HG03175 (cell line): ENCODE measurements at regions not wholly inside any gene's neighbourhood (a gene's known extent, or its start where the extent isn't known, plus 50 kb on each side); places are given as distances from the start of the nearest gene placed in this dataset.
"Not testable (repeated sequence)": the region's sequence is repeated elsewhere in the genome, so short reads cannot be mapped to it uniquely, and the experiment has no call there.

Experiments
- ATAC-seq: cut with Tn5 transposase; IDR thresholded peaks from one replicate; pipeline ENCODE4 v1.9.1; 2021; ENCODE audit warnings: mild to moderate bottlenecking, moderate library complexity; ENCODE audit not compliant: unreplicated experiment

DNA sequence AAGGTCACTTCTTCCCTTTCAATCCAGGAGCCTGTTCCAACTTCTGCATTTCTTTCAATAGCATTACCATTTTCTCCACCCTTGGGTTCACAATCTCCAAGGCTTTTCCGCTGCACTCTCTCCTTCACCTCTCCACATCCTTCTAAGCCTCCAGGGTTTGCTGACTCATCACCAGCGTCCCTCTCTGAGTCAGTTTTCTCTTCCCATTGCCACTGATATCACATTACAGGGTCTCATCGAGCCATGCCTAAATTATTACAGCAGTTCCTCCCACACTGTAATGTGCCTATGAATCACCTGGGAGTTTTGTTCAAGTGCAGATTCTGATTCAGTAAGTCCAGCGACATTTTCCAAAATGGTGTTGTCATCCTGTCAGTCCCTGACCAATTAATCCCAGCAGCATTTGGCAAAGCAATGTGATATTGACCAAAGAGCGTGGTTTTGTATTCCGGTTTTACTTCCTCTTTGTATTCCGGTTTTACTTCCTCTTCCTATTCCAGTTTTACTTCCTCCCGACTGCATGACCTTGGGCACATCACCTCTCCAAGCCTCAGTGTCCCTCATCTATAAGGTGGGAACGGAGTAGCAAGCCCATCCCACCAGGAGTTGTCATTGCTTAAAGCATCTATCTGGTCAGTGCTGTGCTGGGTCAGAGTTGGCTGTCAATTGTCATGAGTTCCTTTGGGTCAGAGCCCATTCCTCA is 208.3 kb upstream of the NBPF12 start:
- not testable (repeated sequence) for ATAC-seq

DNA sequence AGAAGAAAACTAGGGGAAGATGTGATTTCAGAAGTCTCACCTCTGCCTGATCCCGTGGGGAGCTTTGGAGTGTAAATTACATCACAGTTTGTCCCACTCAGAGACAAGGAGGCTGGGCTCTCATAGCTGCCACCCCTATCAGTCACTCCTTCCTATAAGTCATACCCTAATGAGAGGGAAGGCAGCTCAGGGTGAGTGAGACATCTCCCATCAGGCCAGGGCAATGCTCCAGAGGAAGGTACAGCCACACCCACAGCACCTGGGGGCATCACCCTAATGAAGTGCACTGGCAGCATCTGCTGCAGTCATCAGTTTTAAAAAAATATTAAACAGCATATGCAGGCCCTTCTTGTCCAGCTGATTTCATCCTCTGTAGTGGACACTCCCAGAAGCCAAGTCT is 223.1 kb upstream of the NBPF12 start:
- ATAC-seq: not testable (repeated sequence)

DNA sequence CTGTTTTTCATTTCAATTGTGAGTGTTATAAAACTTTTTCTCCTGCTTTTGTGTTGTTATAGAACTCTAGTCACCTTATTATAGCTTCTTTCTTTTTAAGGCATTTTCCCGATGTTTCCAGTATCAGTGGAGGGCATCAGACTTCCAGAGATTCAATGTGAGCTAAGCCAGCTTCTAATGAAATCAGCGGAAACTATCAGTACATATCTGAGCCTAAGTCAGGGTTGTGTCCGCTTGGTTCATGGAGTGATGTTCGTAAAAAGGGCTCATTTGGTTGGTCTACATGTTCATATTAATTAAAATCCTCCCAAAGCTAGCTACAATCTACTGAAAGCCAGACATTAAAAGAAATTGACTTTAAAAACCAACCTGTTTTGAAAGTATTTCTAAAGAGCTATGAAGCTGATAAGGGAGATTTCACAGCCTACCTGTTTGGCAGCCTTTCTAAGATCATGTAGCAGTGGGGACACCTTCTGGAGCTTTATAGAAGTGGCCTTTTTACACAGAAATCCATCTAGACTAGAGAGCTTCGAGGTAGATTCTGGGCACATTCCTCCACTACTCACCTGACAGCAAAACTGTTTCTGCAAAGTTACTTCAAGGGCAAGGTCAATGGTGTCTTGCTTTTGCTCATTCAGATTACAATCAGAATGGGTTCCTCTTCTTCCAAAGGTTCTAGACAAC is 227.1 kb upstream of the NBPF12 start:
- ATAC-seq: not testable (repeated sequence)

DNA sequence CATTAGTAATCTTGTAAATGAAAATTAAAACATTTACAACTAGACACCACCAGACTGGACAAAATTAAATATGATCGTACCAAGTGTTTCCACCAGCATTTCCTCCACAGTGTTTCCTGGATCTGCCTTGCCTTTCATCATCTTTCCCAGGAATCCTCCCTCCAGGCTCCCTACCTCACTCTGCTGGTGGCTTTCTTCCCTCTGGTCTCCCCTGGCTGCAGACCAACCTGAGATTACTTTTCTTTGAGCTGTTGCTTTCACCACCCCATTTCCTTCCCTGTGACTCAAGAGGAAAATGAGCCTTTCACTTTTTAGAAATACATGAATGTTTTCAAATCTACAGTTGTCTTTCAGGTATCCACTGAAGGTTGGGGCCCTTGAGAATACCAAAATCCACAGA is 228.8 kb upstream of the NBPF12 start:
- ATAC-seq: not testable (repeated sequence)

DNA sequence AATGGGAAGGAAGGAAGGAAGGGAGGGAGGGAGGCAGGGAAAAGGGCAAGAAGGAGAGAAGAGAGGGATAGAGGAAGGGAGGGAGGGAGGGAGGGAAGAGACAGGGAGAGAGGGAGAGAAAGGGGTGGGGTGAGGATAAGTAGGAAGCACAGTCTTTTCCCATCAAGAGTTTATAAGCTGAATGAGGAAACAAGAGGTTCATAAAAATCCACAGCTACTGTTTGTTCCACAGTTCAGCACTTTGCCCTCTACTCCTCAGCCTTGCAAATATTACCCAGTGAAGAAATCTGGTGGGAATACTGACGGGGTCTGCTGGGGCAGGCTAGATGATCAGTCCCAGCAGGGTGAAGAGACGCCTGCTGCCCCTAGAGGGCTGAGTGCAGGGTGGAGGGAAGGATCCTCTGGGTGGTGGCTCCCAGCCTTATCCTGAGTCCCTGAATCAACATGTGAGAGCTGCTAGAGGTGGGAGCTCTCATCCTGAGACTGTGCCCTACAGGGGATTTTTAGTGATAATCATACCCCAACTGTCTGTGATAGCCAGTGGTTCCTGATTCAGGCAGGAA is 233.9 kb upstream of the NBPF12 start:
- not testable (repeated sequence) for ATAC-seq

GRCh38 chr1:146701320-146701719 is 236.8 kb upstream of the NBPF12 start:
- not testable (repeated sequence) for ATAC-seq

GRCh38 chr1:146695388-146695787 is 242.7 kb upstream of the NBPF12 start:
- ATAC-seq: not testable (repeated sequence)

DNA sequence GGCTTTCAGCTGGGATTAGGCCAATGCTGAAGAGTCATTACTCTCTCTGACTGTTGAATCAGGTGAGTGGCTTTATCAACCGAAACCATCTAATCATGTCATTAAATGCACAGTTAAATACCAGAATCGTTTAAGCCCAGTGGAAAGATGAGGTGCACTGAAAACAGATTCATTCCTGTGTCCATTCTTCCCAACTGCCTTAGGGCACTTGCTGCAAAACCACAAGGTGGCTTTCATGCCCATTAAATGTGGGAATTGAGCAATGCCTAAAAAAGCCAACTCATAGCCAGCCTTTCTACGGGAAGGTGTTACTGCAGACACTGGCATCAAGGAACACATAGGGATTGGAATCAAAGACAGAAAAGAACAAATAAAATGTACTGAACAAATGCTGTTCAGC is 246.3 kb upstream of the NBPF12 start:
- ATAC-seq: not testable (repeated sequence)

- ATAC-seq: not testable (repeated sequence)
Observed at GRCh38 chr1:146688893-146689292, 249.2 kb upstream of the NBPF12 start.

DNA sequence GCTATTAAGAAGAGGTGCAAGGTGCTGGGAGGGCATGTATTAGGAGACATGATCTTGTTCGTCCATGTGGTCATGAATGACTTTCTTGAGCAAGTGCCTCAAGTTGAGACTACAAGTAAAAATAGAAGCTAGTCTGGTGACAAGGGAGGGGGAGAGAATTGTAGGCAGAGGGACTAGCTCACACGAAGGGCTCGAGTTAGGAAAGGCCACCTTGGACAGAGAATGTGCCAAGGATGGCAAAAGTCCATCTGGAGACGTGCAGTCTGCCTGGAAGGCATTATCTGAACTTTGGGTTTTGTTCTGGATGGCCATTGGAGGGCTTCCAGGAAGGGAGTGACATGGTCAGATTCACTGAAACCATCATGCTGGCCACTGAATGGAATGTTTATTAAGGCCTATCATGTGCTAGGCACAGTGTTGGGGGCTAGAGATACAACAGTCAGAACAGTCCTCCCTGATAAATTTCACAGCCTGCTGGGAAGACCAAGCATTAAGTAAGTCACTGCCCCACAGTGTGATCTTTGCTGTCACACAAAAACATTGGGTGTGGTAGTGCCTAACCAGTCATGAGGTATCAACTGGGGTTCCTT is 251.3 kb upstream of the NBPF12 start:
- not testable (repeated sequence) for ATAC-seq

DNA sequence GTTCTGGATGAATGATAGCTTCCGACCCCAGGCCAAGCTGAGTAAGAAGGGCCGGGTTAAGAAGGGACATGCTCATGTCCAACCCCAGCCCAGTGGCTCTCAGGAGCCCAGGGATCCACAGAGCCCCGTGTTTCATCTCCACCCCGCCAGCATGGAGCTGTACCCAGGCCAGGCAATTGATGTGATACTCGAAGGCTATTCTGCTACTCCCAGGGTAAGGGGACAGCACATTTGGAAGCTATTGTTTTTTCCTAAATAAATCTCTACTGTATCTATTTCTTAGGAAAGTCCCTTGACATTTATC is 255.0 kb upstream of the NBPF12 start:
- ATAC-seq: not testable (repeated sequence)

DNA sequence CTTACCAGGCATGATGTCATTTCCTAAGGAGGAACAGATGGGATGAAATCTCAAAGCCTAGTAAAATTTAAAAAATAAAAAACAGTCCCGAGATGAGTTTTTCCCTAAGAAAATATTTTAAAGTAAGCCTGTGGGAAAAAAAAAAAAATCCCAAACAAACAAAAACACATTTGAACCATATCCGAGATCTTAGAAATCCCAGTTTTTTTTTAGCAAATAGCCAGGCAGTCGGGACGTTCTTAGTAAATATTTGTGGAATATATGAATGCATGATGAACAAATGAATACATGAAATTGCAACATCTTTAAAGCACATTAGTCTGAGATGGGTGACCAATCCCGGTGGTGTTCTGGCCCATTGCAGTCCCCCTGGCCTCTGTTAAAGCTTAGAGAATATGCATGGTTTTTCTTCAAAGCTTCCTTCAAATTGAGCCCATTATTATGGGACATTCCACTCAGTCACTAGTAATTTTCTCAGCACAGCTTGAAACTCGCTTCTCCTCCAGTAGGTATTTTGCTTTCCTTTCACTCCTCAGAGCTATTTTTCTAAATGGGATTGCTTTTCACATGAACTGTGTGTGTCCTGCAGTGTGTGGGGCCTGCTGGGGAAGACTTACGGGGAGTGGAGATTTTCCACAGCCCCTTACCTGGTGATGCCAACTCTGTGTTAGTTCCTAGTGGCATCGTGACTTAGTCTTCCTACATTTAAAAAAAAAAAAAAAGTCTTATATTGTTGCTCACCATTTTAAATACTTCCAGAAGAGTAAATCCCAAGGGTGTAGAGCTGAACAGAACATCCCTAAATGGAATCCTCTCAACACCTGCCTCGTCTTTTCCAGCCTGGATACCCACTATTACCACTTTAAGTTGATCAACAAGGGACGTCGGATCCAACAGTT is 255.6 kb upstream of the NBPF12 start:
- not testable (repeated sequence) for ATAC-seq

DNA sequence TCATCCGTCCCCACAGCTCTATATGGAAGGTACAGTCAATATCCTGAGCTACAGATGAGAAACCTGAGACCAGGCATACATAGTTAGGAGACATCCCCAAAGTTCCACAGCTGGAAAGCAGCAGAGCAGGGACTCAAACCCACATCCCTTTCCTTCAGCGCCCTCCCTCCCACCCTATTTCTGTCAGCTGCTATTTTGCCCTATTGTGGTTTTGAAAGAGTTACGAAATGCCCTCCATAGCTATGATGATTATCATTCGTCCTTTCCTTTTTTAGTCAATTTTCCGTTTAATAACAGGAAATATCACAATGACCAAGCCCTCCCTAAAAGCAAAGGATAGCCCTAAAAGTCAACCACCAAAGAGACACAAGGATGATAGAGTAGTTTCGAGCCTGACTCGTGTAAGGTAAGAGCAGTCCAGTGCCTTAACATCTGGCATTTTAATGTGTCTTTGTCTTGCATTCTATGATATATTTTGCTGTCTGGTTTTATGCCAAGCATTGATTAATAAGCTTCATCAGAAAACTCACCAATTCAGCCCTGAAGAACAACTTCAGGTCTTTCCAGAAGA is 264.3 kb upstream of the NBPF12 start:
- not testable (repeated sequence) for ATAC-seq

DNA sequence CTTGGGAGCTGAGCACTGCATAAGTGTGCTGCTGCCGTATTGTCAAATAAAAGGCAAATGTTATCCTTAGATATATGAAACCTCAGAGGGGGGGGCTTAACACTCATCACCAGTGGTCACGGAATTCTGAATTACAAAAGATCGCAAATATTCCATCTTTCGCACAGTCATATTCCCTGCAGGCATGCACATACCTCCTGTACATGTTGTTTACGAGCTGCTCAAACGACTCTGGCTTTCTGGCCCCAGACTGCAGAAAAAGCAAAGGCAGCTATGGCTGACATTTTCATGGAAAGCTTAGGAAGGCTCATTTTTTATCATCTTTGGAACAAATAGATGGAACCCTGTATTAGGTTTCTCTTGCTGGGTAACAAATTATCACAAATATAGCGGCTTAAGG is 265.5 kb upstream of the NBPF12 start:
- ATAC-seq: not testable (repeated sequence)

DNA sequence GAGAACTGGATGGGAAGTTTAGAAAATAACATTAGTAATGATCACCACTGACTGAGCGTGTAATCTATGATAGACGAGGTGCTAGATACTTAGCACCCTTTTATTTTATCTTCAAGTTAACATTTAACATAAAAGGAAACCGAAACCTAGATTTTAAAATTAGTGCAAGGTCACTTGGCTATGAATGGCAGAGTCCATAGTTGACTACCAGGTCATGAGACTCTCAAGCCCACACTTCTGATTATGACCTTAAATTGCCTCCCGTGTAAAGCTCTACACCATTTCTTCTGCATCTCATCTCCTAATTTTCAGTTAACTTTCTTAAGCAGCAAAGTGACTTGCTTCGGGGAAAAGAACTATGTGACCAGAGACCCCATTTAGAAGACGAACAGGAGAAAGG is 266.5 kb upstream of the NBPF12 start:
- ATAC-seq: not testable (repeated sequence)

GRCh38 chr1:146670832-146671566 is 267.1 kb upstream of the NBPF12 start:
- not testable (repeated sequence) for ATAC-seq

DNA sequence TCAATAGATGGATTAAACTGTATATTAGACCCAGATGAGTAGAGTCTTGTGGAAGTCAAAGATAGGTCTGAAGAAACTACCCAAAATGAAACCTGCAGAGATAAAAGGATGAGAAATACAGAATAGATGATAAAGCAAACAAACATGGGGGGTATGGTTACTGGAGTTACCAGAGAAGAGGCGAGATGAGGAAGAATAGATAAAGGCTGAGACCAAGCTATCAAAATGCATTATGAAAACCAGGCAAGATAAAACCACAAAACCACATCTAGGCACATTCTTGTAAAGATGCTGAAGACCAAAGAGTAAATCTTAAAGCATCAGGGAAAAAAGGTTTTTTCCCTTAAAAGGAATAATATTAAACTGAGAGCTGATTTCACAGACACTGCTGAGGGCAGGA is 271.8 kb upstream of the NBPF12 start:
- ATAC-seq: not testable (repeated sequence)

DNA sequence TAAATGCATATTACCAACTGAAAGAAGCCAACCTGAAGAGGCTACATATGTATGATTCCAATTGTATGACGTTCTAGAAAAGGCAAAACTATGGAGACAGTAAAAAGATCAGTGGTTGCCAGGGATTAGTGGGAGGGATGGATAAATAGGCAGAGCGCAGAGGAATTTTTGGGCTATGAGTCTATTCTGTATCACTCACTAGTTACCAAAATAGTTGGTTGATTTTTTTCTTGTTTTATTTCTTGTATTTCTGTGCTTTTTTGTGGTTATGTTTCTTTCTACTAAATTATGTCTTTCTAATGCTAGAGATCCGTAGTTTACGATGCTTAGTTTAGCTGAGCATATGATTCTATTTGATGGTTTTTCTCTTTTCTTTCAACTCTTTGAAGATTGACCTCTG is 277.9 kb upstream of the NBPF12 start:
- not testable (repeated sequence) for ATAC-seq

DNA sequence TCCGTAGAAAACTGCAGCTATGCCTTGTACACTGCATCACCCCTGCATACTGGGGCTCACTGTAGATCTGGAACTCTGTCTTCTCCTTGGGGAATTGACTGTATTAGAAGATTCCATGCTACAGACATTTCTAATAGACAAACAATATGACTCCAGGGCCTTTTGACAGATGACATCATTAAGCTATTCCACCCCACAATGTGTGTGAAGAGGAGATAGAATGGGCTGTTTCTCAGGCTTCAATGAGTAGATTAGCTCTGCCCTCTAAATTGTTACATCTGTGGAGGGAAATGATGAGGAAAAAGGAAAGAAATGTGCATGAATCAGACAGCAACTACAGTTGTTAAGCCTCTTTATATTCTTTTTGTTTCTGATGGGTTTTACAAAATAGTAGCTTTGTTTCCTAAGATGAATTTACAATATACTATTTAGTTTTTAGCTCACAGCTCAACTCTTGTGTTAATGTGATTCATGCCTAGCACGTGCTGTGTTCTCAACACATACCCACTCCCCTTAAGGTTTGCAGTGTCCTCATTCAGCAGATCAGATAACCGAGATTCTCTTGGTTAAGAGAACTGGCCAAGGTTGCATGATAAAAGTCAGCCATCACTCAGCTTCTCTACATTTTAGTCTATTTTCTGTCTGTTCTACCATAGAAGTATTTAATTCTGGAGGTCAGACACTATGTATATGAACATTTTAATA is 281.6 kb upstream of the NBPF12 start:
- not testable (repeated sequence) for ATAC-seq
